Left ventricle myocardium inferior (tissue), 1 donor: ENCODE measurements at regions not wholly inside any gene's neighbourhood (a gene's known extent, or its start where the extent isn't known, plus 50 kb on each side); places are given as distances from the start of the nearest gene placed in this dataset.

Experiments used
- DNase-seq: peaks from one replicate; pipeline ENCODE4 v3.0.0-alpha.2; 2020
- H3K27ac ChIP-seq: fragments of 200-600 bp; replicated peaks from 2 replicates; pipeline ENCODE4 v1.8.0; 2021
- H3K27me3 ChIP-seq: fragments of 200-600 bp; 2 replicates; pipeline ENCODE4 v1.8.0; 2021; ENCODE audit warnings: low read depth
- H3K36me3 ChIP-seq: fragments of 200-600 bp; 2 replicates; pipeline ENCODE4 v1.8.0; 2021
- H3K4me1 ChIP-seq: fragments of 200-600 bp; 2 replicates; pipeline ENCODE4 v1.8.0; 2021
- H3K4me3 ChIP-seq: fragments of 200-600 bp; 2 replicates; pipeline ENCODE4 v1.8.0; 2021; ENCODE audit warnings: mild to moderate bottlenecking, moderate library complexity
- H3K9me3 ChIP-seq: fragments of 200-600 bp; replicated peaks from 2 replicates; pipeline ENCODE4 v1.8.0; 2021
- intact Hi-C: fragments of 100-400 bp; cut with micrococcal nuclease; formaldehyde crosslinking; loops from one replicate; pipeline ENCODE4 v1.11.0; 2022
- TF ChIP-seq, protein P1 (sequence below): fragments of 200-600 bp; IDR thresholded peaks from 2 replicates; pipeline ENCODE4 v1.8.0; 2021; ENCODE audit warnings: antibody characterized with exemption, mild to moderate bottlenecking, borderline replicate concordance
- donor health status: DM: no; HTN: yes; CAD: no; lungs with severe emphysema.

DNA sequence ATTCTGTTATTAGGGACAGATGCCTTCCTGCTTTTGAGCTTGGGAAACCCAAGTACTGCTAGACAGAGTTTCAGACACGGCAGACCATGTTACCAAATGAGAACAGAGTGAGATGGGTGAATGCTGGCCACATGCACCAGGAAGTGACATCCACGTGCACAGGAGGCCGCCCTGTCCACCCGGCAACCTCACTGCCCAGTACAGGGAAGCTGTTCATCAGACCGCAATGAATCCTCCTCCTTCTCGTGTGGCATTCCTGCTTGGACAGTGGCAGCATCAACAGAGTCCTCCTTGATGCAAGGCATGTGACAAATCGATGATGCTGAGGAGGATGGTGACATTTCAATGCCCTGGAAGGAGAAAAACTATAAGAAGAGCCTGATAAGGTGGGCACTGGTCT, 191.0 kb upstream of the SOX1 start:
- no peak for DNase-seq
- TF ChIP-seq, protein P1, sequence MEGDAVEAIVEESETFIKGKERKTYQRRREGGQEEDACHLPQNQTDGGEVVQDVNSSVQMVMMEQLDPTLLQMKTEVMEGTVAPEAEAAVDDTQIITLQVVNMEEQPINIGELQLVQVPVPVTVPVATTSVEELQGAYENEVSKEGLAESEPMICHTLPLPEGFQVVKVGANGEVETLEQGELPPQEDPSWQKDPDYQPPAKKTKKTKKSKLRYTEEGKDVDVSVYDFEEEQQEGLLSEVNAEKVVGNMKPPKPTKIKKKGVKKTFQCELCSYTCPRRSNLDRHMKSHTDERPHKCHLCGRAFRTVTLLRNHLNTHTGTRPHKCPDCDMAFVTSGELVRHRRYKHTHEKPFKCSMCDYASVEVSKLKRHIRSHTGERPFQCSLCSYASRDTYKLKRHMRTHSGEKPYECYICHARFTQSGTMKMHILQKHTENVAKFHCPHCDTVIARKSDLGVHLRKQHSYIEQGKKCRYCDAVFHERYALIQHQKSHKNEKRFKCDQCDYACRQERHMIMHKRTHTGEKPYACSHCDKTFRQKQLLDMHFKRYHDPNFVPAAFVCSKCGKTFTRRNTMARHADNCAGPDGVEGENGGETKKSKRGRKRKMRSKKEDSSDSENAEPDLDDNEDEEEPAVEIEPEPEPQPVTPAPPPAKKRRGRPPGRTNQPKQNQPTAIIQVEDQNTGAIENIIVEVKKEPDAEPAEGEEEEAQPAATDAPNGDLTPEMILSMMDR, result no peak
- no peaks in the 10 kb centered on the region for H3K9me3 ChIP-seq
- H3K4me1 ChIP-seq, result no peaks in the 10 kb centered on the region
- H3K27me3 ChIP-seq, result peaks cover 89% of the 10 kb centered on the region
- no peaks in the 10 kb centered on the region for H3K36me3 ChIP-seq
- intact Hi-C loops, result no loop called here
- no peak overlapping the region for H3K4me3 ChIP-seq
- H3K27ac ChIP-seq, result no peak overlapping the region

DNA sequence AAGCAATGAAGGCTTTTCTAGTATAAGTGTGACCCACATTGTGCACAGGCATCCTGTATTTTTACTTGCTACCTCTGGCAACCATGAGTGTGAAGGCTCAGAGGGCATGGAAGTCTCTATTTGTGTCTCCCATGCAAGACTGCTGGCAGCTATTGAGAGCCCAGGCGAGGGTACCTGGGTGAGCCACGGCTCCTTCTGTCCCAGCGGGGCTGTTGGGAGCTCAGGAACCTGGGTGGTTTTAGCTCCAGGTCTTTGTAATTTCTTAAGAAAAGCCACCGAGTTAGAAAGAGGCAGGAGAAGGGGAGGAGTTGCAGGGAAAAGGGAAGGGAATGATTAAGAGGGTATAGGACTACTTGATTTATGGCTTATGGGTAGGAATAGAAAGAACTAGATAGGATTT, 190.4 kb upstream of the SOX1 start:
- H3K36me3 ChIP-seq, result no peaks in the 10 kb centered on the region
- H3K27ac ChIP-seq, result no peak overlapping the region
- H3K4me1 ChIP-seq, result no peaks in the 10 kb centered on the region
- no peak for DNase-seq
- no peaks in the 10 kb centered on the region for H3K9me3 ChIP-seq
- H3K4me3 ChIP-seq, result no peak overlapping the region
- intact Hi-C loops, result no loop called here
- peaks cover 87% of the 10 kb centered on the region for H3K27me3 ChIP-seq
- TF ChIP-seq, protein P1, result no peak

DNA sequence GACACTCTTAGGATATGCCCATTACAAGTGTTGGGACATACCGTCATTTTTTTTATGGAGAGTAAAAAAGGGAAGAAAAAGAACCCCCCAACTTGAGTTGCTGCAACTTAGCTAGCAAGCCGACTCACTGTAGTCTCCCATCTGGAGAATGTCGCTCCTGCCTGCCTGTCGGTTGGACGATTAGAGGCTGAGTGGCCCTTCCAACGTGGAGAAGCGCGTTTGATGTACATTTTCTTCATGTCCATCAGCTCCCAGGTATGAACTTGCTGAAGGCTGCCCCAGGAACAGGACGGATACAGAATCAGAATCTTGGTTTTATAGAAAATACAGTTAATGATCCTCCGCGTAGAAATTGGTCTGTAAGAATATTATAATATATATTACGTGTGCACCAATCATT, 189.0 kb upstream of the SOX1 start:
- H3K9me3 ChIP-seq, result no peaks in the 10 kb centered on the region
- H3K27me3 ChIP-seq, result peaks cover 87% of the 10 kb centered on the region
- intact Hi-C loops, result no loop called here
- H3K27ac ChIP-seq, result no peak overlapping the region
- no peaks in the 10 kb centered on the region for H3K4me1 ChIP-seq
- TF ChIP-seq, protein P1, result no peak
- no peak for DNase-seq
- no peak overlapping the region for H3K4me3 ChIP-seq
- H3K36me3 ChIP-seq, result no peaks in the 10 kb centered on the region

DNA sequence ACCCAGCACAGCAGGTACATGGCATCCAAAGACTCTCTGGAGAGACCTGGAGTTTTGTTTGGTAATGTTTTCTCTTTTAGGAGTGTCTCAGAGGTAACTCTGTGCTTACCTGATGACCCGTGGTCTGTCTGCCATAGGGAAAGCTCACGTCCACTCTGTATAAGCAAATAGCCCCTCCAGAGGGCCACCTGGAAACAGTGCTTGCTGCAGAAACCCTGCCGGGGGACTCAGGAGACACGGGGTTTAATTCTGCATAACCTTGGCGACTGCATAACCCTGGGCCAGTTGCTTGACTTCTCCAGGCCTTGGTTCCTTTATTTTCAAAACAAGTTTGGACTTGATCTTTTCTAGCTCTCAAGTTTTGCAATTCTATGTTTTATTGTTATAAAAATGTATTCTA, 187.2 kb upstream of the SOX1 start:
- no peak overlapping the region for H3K4me3 ChIP-seq
- H3K27me3 ChIP-seq, result peaks cover 89% of the 10 kb centered on the region
- H3K4me1 ChIP-seq, result no peaks in the 10 kb centered on the region
- intact Hi-C loops, result no loop called here
- no peak for DNase-seq
- H3K36me3 ChIP-seq, result no peaks in the 10 kb centered on the region
- no peak overlapping the region for H3K27ac ChIP-seq
- TF ChIP-seq, protein P1, result no peak
- H3K9me3 ChIP-seq, result no peaks in the 10 kb centered on the region

DNA sequence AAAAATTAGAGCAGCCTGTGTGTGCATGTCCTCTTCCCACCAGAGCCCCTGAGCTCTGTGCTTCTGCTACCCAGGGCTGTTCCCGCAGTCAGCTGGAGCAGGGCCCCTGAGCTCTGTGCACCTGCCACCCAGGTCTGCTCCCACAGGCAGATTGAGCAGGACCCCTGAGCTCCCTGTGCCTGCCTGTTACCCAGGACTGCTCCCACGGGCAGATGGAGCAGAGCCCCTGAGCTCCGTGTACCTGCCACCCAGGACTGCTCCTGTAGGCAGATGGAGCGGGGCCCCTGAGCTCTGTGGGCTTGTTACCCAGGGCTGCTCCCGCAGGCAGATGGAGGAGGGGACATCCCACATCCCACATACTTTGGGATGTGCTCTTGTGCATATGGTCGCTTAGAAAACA, 186.8 kb upstream of the SOX1 start:
- Histone ChIP-seq H3K9me3 (no peaks in the 10 kb centered on the region), H3K36me3 (no peaks in the 10 kb centered on the region), H3K4me3 (no peak overlapping the region), H3K4me1 (no peaks in the 10 kb centered on the region), H3K27ac (no peak overlapping the region), H3K27me3 (peaks cover 89% of the 10 kb centered on the region)
- TF ChIP-seq, protein P1, result no peak
- no peak for DNase-seq
- intact Hi-C loops, result no loop called here

DNA sequence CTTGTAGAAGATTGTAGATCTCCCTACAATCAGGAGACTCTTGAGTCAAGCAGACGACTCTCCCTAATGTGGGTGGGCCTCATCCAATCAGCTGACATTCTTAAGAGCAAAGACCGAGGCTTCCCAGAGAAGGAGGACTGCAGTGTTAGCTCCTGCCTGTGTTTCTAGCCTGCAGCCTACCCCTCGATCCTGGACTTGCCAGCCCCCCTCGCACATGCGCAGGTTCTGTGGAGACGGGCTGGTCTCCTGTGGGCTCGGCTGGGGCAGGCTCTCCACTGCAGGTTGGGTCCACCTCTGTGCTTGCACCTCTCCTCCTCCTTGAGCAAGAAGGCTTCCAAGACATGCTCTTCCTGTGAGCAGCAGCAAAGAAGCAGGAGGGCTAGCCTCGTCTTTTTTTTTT, 185.2 kb upstream of the SOX1 start:
- intact Hi-C loops, result no loop called here
- TF ChIP-seq, protein P1, result no peak

More for the DNA sequence above, 185.2 kb upstream of the SOX1 start:
- H3K27me3 ChIP-seq, result peaks cover 82% of the 10 kb centered on the region
- no peaks in the 10 kb centered on the region for H3K9me3 ChIP-seq
- no peaks in the 10 kb centered on the region for H3K36me3 ChIP-seq
- H3K27ac ChIP-seq, result no peak overlapping the region
- no peak for DNase-seq
- H3K4me3 ChIP-seq, result no peak overlapping the region
- H3K4me1 ChIP-seq, result no peaks in the 10 kb centered on the region
